GM10266 (cell line): ENCODE measurements at regions not wholly inside any gene's neighbourhood (a gene's known extent, or its start where the extent isn't known, plus 50 kb on each side); places are given as distances from the start of the nearest gene placed in this dataset.
A peak's percentile ranks its signal among the peaks of the same experiment; 100 is the strongest.
"Not testable (repeated sequence)": the region's sequence is repeated elsewhere in the genome, so short reads cannot be mapped to it uniquely, and the experiment has no call there.

Experiments
- DNase-seq: peaks from one replicate; pipeline ENCODE4 v3.0.0; 2012; ENCODE audit errors: extremely low spot score
- TF ChIP-seq, protein P1 (sequence below): IDR thresholded peaks from 2 replicates; pipeline ENCODE4 v1.5.1; 2012; ENCODE audit warnings: mild to moderate bottlenecking, low read depth; ENCODE audit not compliant: control insufficient read depth, insufficient read depth; ENCODE audit errors: missing control alignments

DNA sequence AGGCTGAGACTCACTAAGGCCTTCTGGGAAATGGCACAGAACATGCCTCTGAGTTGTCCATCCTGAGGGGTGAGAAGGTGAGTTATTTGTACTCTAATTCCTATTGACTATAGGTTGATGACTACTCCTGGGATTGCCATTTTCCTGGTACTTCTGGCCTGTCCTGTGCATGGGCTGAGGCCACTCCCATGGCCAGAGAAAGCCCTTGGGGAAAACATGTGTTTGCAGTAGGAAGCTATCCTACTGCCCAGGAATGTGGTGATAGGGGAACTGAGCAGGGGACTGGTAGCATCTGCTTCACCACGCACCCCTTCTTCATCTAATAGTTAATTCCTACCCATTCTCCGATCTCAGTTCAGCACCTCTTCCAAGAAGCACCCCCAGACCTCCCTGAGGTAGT is 62.6 kb upstream of the MEX3C start:
- TF ChIP-seq, protein P1, sequence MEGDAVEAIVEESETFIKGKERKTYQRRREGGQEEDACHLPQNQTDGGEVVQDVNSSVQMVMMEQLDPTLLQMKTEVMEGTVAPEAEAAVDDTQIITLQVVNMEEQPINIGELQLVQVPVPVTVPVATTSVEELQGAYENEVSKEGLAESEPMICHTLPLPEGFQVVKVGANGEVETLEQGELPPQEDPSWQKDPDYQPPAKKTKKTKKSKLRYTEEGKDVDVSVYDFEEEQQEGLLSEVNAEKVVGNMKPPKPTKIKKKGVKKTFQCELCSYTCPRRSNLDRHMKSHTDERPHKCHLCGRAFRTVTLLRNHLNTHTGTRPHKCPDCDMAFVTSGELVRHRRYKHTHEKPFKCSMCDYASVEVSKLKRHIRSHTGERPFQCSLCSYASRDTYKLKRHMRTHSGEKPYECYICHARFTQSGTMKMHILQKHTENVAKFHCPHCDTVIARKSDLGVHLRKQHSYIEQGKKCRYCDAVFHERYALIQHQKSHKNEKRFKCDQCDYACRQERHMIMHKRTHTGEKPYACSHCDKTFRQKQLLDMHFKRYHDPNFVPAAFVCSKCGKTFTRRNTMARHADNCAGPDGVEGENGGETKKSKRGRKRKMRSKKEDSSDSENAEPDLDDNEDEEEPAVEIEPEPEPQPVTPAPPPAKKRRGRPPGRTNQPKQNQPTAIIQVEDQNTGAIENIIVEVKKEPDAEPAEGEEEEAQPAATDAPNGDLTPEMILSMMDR = no peak
- DNase-seq = no peak

DNA sequence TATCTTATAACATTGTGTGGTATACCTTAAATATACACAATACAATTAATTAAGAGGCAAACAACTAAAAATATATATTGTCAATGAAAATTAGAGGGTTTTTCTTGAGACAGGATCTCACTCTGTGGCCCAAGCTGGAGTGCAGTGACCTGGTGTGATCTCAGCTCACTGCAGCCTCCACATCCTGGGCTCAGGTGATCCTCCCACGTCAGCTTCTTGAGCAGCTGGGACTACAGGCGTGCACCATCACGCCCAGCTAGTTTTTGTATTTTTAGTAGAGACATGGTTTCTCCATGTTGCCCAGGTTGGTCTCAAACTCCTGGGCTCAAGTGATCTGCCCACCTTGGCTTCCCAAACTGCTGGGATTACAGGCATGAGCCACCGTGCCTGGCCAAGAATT is 68.6 kb upstream of the MEX3C start:
- not testable (repeated sequence) for DNase-seq

DNA sequence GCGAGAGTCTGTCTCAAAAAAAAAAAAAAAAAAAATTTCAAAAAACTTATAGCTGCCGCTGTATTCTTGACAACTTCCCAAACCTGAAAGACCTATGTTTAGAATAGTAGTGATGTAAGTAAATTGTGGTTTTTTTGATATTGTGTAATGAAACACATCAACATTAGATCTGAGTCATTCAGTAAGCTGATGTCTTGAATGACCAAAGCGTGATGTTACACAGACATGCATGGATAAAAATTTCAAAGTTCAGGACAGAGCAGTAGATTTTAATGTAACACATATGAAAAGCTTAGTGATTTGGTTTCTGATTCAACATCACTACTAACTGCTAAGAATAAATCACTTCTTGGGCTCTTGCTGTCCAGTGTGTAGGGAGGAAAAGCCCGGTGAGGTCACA is 69.3 kb upstream of the MEX3C start:
- no peak for DNase-seq
- TF ChIP-seq, protein P1 = no peak

DNA sequence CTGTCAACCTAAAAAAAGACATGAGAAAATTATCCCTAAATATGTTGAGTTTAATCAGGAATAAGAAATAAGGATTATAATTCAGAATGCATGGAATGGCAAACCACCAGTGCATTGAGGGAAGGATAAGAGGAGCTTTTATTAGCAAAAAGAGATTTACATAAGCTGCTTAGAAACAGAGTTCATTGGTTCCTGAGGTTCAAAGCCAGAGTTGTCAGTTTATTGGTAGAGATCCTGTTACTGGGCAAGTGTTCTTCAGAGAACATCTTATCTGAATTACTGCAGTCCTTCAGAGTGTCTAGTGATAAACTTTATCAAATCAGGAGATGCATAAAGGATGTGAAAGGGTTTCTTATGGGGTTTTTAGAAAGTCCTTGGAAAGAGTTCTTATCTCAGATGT is 76.0 kb upstream of the MEX3C start:
- TF ChIP-seq, protein P1 = no peak
- DNase-seq = no peak

DNA sequence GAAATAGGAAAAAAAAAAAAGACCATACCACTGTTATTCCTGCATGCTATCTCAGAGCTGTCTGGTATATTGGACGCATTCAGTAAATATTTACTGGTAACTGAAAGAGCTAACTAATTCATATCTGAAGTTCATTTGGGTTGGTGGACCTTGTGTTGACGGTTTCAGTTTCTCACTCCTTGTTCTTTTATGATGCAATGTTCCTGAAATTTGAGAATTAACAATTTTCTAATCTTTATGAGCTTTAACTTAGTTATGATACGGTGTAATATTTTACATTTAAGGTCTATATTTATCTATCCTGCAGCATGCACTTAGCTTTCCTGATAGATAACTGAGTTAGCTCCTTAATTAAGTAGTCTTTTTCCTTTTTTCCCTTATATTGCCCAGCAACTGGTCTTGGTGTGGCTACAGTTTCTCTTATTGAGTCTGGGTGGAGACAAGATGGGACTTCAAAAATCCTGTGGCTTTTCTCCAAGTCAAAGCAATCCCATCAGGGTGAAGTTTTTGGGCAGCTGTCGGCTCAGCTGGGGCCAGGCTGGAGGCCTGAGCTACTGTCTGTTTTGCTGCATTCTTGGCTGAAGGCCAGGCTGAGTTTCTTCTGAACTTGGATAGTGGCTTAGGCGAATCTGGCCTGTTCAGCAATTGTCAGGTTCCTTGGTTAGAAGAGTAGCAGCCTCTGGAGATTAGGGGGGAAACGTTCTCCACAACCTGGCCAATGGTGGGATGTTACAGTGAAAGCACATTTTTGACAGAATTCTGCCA is 78.4 kb upstream of the MEX3C start:
- no peak for DNase-seq
- TF ChIP-seq, protein P1 = no peak

DNA sequence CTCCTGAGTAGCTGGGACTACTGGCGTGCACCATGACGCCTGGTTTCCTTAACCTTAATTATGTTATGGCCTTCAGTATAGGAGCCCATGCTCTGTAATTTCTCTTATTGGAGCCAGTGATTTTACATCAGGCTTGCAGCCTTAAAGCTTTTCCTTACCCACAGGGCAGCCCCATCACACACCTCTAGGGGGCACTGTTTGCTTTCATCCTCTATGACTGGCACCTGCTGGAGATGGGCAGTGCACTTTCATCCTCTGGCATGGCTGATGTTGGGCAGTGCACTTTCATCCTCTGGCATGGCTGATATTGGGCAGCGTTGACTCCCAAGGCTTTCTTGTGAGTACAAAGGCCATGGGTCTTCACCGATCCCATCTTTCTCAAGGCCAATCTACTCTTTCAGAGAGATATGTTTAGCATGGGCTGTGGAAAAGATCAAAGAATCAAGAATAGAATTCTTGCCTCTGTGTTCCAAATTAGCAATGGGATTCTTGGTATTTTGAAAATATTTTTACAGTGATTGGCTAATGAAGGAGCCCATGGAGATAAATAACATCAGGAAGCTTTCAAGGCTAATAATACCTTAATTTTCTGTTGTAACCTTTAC is 80.7 kb upstream of the MEX3C start:
- peak; percentile 17 for DNase-seq
- TF ChIP-seq, protein P1 = peak; percentile 46

DNA sequence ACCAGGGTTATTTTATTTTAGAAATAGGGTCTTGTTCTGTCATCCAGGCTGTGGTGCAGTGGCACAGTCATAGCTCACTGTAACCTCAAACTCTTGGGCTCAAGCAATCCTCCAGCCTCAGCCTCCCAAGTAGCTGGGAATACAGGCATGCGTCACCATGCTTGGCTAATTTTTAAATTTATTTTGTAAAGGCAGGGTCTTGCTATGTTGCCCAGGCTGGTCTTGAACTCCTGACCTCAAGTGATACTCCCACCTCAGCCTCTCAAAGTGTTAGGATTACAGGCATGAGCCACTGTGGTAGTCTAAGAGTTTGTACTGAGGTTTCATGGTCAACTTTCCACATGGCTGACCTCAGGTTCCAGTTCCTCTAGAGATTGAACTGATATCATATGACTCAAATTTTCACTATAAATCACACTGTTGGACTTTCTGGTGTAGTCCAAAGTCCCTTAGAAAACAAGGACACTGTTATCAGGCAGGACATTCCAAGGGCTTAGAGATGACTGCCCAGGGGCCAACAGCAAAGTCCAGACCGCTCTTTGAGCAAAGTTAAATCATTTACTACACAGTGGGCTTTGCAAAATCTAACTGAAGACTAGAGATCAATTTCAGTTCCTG is 82.0 kb upstream of the MEX3C start:
- TF ChIP-seq, protein P1 = no peak
- DNase-seq = no peak
